GM21515 (cell line): ENCODE measurements at regions not wholly inside any gene's neighbourhood (a gene's known extent, or its start where the extent isn't known, plus 50 kb on each side); places are given as distances from the start of the nearest gene placed in this dataset.

Source experiments
- ATAC-seq: cut with Tn5 transposase; IDR thresholded peaks from one replicate; pipeline ENCODE4 v1.9.1; 2021; ENCODE audit not compliant: unreplicated experiment

DNA sequence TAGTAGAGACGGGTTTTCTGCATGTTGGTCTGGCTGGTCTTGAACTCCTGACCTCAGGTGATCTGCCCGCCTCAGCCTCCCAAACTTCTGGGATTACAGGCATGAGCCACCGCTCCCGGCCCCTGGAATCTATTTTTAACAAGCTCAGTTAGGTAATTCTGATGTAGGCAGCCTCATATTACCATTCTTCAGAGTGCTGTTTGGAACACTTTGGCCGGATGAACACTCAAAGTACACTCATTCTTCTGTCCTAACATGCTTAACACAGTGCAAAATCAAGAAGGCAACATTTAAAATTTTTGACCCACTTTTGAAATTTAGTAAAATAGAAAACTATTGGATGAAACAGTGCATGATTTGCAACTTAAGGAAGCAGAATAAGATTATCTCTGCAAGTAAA, 586.7 kb upstream of the CHORDC1 start:
- ATAC-seq, result no peak

GRCh38 chr11:90805172-90805571, 582.3 kb upstream of the CHORDC1 start:
- ATAC-seq, result no peak

DNA sequence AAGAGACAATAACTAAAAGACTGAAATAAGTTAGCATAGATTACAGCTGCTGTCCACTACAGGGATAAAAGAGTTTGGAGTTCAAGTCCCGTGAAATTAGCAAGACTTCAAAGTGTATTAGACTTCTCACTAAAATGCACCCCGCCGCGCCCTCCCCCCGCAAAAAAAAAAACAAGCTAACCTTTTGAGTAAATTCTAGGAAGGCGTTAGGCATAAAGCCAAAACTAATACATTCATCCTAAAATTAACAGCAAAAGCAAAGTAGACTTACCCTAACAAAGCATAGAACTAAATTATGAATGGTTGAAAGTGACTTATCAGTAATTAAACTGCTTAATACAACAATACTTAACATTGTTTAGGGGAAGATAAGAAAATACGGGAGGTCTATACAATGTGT, 581.0 kb upstream of the CHORDC1 start:
- ATAC-seq, result no peak

DNA sequence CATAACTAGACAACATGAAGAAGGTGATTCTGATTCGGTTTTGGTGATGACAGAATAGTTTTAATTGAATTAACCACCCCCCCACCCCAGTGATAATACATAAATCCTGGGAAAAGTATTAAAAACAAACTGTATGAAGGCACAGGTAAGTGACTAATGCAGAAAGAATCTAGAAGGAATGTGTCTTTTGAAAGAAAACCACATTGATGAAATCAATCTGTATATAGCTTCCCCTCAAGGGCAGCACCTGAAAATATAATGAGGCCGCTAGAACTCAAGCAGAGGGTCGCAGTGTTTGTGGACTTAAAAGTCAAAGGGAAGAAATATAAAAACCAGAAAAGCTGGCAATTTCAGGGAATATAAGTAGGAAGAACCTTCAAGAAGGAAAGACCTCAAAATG, 580.5 kb upstream of the CHORDC1 start:
- ATAC-seq, result no peak

- ATAC-seq, result no peak
Observed at GRCh38 chr11:90798769-90799168, 575.9 kb upstream of the CHORDC1 start.

DNA sequence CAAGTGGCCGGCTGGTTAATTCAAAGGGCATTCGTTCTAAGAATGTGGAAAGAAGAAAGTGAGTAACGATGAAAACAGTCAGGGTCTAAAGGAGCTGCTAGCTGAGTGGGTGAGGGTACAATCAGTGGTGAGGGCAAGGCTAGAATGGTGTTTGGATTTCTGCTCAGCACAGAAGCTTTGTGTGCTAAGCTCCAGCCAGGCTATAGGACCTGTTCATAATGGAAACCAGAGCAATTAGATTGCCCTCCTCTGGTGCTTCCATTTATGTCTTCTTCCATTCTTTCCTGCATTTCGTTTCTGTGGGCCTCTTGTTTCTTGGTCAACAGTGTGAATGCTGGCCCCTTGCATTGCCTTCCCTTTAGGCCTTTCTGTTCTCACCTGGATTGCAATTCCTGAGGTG, 572.9 kb upstream of the CHORDC1 start:
- ATAC-seq, result no peak

GRCh38 chr11:90788961-90789360, 566.1 kb upstream of the CHORDC1 start:
- no peak for ATAC-seq

DNA sequence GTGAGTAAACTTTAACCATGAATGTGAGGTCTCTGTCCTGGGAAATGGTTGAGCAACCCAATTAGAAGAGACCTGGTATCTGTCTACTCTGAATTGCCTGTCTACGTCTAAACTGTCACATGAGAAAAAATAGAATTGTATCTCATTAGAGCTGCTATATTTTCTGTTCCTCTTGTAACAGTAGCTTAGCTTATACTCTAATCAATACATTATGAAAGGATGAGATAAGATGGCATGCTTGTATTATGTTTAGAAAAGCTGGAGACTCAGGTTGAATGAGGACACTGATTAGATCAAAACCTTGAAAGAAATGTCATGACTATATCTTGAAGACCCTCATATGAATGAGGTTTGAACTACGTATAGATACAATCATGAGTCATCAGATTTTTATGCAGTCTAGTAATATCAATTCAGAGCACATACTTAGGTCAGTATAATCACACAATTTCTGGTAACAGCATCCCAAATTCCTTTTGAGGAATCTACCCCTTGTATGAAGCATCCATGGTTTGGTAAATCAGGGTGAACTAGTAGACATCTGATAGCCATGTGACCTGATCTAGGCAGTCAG, 561.5 kb upstream of the CHORDC1 start:
- no peak for ATAC-seq

- ATAC-seq, result no peak
Observed at GRCh38 chr11:90783111-90783510, 560.3 kb upstream of the CHORDC1 start.

DNA sequence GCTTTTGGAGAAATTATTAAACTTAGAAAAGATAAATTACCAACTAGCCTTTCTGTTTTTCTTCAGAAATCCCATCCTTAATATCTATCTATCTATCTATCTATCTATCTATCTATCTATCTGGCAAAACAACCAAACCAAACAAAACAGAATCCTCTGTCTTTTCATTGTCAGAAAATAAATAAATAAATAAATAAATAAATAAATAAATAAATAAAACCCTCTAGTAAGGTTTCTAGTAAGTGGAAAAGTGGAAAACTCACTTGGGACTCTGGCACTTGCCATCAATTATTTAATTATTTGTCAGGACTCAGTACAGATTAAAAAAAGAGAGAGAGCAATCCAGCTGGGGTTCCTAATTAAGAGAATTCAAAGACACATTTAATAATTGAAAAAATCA, 556.2 kb upstream of the CHORDC1 start:
- ATAC-seq, result no peak

DNA sequence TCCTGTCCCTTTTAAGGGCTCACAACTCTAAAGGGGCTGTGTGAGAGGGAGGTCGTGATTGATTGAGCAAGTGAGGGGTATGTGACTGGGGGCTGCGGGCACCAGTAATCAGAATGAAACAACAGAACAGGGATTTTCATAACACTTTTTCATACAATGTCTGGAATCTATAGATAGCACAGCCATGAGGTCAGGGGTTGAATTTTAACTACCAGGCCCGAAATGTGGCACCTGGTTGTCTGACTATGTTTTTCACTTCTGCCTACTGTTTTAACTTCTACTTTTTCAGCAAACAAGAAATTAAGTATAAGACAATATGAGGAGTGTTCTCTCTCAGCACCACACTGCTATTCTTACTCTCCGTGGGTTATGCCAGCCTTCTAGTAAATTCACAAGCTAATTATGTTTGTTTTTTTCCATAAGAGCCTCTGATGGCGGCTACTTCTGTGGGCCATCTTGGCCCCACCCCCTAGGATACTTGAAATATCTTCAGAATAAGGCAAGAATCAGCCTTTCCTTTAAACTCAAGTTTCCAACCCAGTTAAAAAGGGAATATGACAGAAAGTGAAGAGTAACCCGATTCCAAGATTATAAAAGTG, 552.8 kb upstream of the CHORDC1 start:
- ATAC-seq, result no peak

GRCh38 chr11:90774727-90775566, 552.1 kb upstream of the CHORDC1 start:
- no peak for ATAC-seq

DNA sequence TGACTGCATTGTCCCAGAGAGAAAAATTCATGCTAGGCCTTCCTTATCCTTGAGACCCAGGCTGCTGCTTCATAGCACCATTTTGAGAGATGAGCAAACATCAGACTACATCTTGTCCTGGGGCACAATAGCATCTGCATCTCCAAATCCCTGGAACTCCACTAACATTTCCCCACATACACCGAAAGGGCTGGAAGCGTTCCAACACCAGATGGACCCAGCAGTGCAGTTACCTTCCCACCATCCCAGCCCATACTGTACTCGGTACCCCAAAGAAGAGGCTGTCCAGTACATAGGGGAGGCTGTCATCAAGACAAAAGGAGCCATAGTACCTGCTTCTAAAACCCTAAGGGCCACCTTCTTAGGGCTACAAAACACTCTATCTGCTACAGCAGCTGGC, 547.2 kb upstream of the CHORDC1 start:
- ATAC-seq, result no peak

DNA sequence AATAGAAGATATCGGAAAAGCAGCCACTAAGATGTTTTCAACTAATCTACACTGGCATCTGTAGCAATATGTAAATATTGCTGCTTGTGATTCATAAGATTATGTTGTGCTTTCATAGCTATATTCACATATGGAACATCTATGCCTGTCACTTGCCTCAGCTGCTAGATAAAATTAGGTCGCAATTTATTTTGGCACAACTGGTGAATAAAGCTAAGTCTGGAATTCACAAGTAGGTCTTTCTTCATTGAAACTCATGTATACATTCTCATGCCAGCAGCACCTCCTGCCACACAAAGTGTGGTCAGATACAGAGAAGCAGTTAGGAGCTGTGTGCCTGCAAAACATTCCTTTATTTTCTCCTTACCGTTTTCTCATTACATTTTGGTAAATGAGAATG, 543.3 kb upstream of the CHORDC1 start:
- ATAC-seq, result no peak

- no peak for ATAC-seq
Observed at GRCh38 chr11:90764691-90765090, 541.8 kb upstream of the CHORDC1 start.

DNA sequence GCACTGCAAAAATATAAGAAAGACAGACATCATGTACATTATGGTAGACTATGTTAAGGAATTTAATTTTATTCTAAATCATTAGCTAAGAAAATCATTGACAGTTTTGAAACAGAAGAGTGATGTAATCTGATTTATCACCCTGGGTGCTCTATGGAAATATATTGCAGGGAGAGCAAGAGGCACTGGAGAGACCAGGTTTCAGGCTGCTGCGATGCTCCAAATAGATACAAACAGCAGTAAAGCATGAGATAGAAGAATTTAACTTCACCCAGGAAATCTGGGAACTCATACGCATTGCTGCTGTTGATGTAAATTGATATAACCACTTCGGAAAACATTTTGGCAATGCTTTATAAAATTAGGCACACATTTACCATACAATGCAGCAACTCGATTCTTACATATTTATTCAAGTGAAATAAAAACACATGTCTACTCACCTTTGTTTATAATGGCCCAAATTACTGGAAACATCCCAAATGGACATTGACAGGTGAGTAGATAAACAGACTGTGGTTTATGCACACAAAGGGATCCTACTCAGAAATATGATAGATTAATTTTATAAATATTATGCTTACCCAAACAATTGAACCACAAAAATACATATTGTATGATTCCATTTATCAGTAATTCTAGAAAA, 535.1 kb upstream of the CHORDC1 start:
- no peak for ATAC-seq

DNA sequence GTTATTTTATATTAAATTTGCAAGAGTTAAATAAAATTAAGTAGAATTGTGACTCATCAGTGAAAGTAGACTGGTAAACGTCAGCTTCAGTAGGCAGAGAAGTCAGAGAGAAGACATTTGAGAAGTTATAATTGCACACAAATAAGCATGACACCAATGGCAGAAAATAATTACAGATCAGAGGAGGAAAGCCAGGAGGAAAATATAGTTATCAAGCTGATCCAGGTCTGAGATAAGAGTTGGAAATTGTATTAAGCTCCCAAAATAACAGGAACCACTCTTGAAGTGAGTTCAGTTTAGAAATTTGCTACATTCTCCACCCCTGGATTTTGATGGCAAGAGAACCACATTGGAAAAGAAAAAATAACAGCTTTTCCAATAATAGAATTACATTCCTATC, 533.8 kb upstream of the CHORDC1 start:
- no peak for ATAC-seq

DNA sequence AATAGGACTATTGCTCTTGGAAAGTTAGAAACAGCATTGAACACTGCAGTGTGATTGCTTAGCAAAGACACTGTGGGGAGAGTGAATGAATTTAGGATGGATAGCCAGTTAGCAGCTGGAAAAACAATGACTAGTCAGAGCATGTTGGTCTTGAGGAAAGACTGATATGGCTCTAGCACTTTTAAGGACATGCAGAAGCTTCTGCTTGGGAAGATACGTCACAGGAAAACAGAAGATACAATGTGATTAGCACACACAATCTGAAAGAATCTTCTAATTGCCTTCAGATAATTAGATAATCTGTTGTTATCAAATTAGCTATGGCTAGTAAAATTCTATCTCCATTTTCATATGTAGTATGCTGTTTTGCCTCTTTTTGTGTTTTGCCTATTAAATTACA, 530.7 kb upstream of the CHORDC1 start:
- no peak for ATAC-seq

DNA sequence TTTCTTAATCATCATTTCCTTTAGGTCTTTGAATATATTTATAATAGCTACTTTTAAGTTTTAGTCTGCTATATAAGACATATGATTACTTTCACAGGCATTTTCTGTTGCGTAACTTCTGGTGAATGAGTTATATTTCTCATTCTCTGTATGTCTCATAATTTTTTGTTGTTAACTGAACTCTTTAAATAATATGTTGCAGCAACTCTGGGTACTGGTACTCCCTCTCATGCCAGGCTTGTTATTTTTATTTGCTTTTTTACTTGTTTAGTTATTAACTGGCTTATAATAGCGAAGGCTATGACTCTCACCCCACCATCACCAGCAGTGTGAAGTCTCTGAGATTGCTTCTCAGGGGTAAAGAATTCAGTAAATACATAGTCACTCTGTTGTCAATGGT, 524.2 kb upstream of the CHORDC1 start:
- ATAC-seq, result no peak

- no peak for ATAC-seq
Observed at GRCh38 chr11:90744169-90744568, 521.3 kb upstream of the CHORDC1 start.

GRCh38 chr11:90738799-90739198, 516.0 kb upstream of the CHORDC1 start:
- no peak for ATAC-seq
